HG02763 (cell line): ENCODE measurements at regions not wholly inside any gene's neighbourhood (a gene's known extent, or its start where the extent isn't known, plus 50 kb on each side); places are given as distances from the start of the nearest gene placed in this dataset.
"Not testable (repeated sequence)": the region's sequence is repeated elsewhere in the genome, so short reads cannot be mapped to it uniquely, and the experiment has no call there.

Experiments
- ATAC-seq: cut with Tn5 transposase; IDR thresholded peaks from one replicate; pipeline ENCODE4 v1.9.1; 2021; ENCODE audit warnings: mild to moderate bottlenecking, moderate library complexity; ENCODE audit not compliant: unreplicated experiment

DNA sequence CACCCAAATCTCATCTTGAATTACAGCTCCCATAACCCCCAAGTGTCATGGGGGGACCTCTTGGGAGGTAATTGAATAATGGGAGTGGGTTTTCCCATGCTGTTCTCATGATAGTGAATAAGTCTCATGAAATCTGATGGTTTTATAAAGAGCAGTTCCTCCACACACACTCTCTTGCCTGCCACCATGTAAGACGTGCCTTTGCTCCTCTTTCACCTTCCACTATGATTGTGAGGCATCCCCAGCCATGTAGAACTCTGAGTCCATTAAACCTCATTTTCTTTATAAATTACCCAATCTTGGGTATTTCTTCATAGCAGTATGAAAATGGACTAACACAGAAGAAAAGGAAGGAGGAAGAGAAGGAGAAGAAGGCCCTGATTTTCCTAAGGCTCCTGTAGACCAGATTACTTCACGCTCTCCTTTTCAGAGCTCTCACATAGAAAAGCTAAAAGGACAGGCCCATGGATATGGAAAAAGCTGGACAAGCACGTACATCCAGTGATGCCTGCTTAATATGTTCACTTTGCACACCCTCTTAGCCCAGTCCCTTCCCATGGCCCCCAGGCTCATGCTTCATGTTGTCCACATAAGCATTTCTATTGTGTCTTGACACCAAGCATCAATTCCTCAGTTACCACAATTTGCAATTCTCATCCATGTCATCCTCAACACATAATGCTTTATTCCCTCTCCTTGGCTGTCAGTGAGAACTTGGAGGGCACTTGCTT is 354.8 kb downstream of the CD83 start:
- no peak for ATAC-seq

- no peak for ATAC-seq
These were observed 355.4 kb downstream of the CD83 start for GRCh38 chr6:14472986-14473337.

- ATAC-seq = no peak
These were observed 357.2 kb downstream of the CD83 start for GRCh38 chr6:14474816-14475215.

GRCh38 chr6:14475306-14475705 is 357.7 kb downstream of the CD83 start:
- no peak for ATAC-seq

DNA sequence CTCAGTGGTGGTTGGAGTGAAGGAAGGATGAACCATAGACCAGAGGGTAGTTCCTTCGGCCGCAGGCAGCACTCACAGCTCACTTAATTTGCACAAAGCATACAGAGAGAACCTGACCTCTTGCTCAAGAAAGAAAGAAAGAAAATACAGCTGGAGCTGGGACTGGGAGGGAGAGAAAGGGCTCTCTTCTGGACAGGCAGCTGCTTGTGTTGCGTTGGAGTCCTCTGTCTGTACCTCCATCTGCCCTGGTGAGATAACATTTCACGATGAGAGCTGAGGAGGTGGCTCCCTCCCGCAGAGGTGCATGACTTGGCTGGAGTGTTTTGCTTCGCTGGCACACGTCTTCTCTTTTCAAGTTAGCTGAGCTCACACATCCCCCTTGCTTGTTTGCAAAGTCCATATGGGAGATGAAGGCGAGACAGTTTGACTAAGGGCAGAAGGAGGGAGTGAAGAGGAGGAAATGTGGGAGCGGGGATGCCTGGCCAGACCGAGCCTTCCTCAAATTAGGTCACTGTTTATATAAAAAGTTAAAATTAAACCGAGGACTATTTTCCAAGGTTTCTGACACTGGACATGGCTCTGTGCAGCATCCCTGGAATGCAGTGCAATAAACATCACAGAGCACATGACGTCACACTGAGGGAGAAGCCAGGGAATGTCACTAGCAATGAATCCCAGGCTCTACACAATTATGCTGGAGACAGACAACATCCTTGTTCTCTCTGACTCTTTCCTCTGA is 359.4 kb downstream of the CD83 start:
- ATAC-seq = no peak

GRCh38 chr6:14477559-14477958 is 360.0 kb downstream of the CD83 start:
- no peak for ATAC-seq

GRCh38 chr6:14478381-14479225 is 361.0 kb downstream of the CD83 start:
- ATAC-seq = no peak

DNA sequence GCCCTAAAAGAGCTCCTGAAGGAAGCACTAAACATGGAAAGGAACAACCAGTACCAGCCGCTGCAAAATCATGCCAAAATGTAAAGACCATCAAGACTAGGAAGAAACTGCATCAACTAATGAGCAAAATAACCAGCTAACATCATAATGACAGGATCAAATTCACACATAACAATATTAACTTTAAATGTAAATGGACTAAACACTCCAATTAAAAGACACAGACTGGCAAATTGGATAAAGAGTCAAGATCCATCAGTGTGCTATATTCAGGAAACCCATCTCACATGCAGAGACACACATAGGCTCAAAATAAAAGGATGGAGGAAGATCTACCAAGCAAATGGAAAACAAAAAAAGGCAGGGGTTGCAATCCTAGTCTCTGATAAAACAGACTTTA is 364.4 kb downstream of the CD83 start:
- ATAC-seq = not testable (repeated sequence)

- no peak for ATAC-seq
These were observed 370.1 kb downstream of the CD83 start for GRCh38 chr6:14487625-14488024.

DNA sequence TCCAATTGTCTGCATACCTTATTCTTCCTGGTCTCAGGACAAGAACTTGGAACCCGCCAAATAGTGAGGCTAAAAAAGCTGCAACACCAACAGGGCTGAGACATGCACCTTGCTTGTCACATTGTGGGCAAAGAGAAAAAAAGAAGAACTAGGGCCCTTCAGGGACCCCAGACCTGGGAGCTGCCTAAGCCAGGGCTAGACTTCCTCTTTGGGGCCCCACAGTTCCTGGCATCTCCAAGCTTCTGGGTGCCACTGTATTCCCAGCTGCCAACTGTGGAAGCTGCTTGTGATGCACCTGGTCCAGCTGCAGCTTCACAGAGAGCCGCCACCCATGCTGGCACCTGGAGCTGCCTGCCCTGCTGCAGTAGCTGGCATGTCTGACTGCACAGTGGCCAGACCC is 370.6 kb downstream of the CD83 start:
- ATAC-seq = no peak

- no peak for ATAC-seq
These were observed 371.9 kb downstream of the CD83 start for GRCh38 chr6:14489445-14489844.

DNA sequence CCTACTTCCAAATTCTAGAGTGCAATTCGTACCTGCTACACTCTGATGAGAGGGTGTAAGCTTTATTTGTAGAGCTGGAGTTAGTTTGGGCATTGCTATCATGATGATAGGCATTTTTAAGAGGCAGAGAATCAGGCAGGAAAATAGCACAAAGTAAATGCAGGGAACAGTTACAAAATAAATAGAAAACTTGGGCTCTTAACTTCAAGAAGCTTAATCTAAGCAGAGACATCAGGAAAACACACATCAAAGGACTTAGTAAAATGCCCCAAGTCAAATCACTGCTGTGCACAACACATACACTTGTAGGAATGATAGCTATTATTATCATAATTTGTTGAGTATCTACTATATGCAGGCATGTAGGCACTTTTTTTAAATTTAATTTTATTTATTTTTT is 381.2 kb downstream of the CD83 start:
- ATAC-seq = no peak

GRCh38 chr6:14499309-14499708 is 381.7 kb downstream of the CD83 start:
- no peak for ATAC-seq

DNA sequence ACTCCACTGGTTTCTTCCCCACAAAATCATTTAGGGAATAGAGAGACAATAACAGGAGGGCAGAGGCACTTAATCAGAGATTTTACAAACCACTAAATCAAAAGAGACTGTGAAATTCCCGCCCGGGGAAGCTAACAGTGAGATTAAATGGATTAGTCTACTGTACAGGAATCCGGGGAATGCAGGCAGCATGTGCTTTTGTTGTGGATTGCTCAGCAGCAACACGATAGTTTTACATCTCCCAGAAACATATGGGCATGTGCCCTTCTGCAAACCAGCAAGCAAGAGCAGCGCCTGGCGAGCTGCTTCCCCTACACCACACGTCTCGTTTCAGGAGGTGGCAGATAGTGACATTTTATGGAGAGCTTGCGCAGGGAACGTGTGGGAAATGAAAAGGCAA is 382.3 kb downstream of the CD83 start:
- ATAC-seq = no peak

- no peak for ATAC-seq
These were observed 383.2 kb downstream of the CD83 start for GRCh38 chr6:14500809-14501208.

- ATAC-seq = no peak
These were observed 383.7 kb downstream of the CD83 start for GRCh38 chr6:14501240-14501639.

- ATAC-seq = no peak
These were observed 384.3 kb downstream of the CD83 start for GRCh38 chr6:14501914-14502313.

GRCh38 chr6:14502551-14502950 is 385.0 kb downstream of the CD83 start:
- no peak for ATAC-seq

DNA sequence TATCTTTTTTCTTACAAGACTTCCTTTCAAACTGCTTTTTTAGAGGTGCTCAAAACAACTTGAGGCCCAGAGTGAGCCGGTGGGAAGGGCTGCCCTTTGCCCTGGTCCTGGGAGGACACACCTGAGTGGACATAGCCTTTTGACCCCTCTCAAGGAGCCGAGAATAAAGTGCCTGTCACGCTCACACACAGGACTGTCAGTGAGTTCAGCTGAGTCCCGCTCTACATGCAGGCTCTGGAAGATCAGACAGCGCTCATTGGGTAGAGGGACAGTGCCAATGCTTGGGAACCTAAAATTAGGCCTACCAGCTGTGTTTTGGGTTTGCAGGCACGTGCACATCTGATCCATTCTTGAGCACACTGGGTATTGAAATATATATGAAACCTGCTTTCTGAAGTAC is 387.8 kb downstream of the CD83 start:
- no peak for ATAC-seq

DNA sequence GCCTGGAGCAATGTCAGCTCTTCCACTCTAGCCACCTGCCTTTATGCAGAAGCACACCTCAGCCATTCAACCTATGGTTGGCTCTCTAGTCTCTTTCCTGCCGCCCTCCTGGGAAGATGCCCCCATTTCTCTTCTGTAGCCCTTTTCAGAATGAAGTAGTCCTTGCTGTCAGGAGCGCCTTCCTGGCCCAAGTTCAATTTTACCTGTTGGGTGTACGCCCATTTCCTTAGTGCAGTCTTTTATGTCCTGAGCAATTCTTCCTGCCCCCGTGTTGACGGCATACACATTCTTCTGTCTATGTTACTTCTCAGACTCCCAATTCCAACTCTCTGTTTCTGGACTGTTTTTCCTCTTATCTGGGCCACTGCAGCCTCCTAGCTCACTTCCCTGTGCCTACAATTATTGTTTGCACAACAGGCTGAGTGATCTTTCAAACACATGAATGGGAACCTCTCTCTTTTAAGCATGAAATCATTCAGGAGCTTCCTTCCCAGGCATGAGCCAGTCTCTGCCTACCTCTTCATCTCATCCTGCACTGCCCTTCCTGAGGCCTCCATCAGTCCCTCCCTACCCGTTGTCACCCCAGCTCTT is 389.2 kb downstream of the CD83 start:
- no peak for ATAC-seq

- ATAC-seq = no peak
These were observed 391.5 kb downstream of the CD83 start for GRCh38 chr6:14509120-14509519.
